ENCODE measurements at regions not wholly inside any gene's neighbourhood (a gene's known extent, or its start where the extent isn't known, plus 50 kb on each side); places are given as distances from the start of the nearest gene placed in this dataset.

GRCh38 chr6:23633996-23634395, 492.0 kb upstream of the NRSN1 start:
- TF ChIP-seq JUN (CRISPR knock-in tag; IDR thresholded peaks at IDR 0.05) (no peak), CTCF (IDR thresholded peaks at IDR 0.05) (no peak), SP1 (CRISPR knock-in tag; conservative IDR thresholded peaks at IDR 0.05) (no peak), MAX (CRISPR knock-in tag; IDR thresholded peaks at IDR 0.05) (no peak), AFF4 (CRISPR knock-in tag; IDR thresholded peaks at IDR 0.05; ENCODE audit: borderline replicate concordance) (no peak), FOXK1 (CRISPR knock-in tag; IDR thresholded peaks at IDR 0.05) (no peak), NR3C1 (CRISPR knock-in tag; conservative IDR thresholded peaks at IDR 0.05; ENCODE audit: low read depth) (no peak), ZBTB43 (CRISPR knock-in tag; IDR thresholded peaks at IDR 0.05) (no peak), USF2 (CRISPR knock-in tag; IDR thresholded peaks at IDR 0.05) (no peak), E2F1 (CRISPR knock-in tag; IDR thresholded peaks at IDR 0.05) (no peak), CBFB (CRISPR knock-in tag; IDR thresholded peaks at IDR 0.05; ENCODE audit: low read depth) (no peak), FOXP1 (CRISPR knock-in tag; IDR thresholded peaks at IDR 0.05; ENCODE audit: borderline replicate concordance) (no peak), GTF2I (CRISPR knock-in tag; conservative IDR thresholded peaks at IDR 0.05) (no peak), MXD4 (CRISPR knock-in tag; IDR thresholded peaks at IDR 0.05; ENCODE audit: borderline replicate concordance) (no peak)
